ENCODE measurements at regions not wholly inside any gene's neighbourhood (a gene's known extent, or its start where the extent isn't known, plus 50 kb on each side); places are given as distances from the start of the nearest gene placed in this dataset.

GRCh38 chr4:59086410-59086809, 1976.2 kb upstream of the IGFBP7 start:
- ChIA-PET CTCF (ENCODE audit: partially characterized antibody) (no interaction called here), POLR2A (ENCODE audit: partially characterized antibody) (no interaction called here)
- Histone ChIP-seq H3K4ac (replicated peaks; ENCODE audit: insufficient read length, low read depth, low read length) (no peak overlapping the region), H3K4me1 (replicated peaks in 1 of 4; ENCODE audit: control insufficient read depth in 3 of 4, insufficient read depth in 4 of 4, low read length in 3 of 4) (peaks cover 0 to 2% (median 0%) of the 10 kb centered on the region in 4 experiments; a peak in 1 of 7 replicates), H2BK15ac (ENCODE audit: low read length) (no peak overlapping the region), H3K14ac (ENCODE audit: insufficient read length) (no peak overlapping the region), H4K91ac (replicated peaks; ENCODE audit: insufficient read length, low read length) (no peak overlapping the region), H2AK5ac (ENCODE audit: low read depth, low read length) (no peak overlapping the region), H4K8ac (ENCODE audit: extremely low read depth, insufficient read depth, low read length) (no peak overlapping the region), H3K79me2 (ENCODE audit: control insufficient read depth in 1 of 2, insufficient read depth in 2 of 2, low read length in 2 of 2) (no peaks in the 10 kb centered on the region), H2BK5ac (ENCODE audit: low read depth, low read length) (no peak overlapping the region), H2BK20ac (ENCODE audit: low read length) (no peak overlapping the region), H3K23ac (ENCODE audit: insufficient read length) (no peak overlapping the region), H4K5ac (ENCODE audit: insufficient read length, low read depth, low read length) (no peak overlapping the region), H3K4me3 (ENCODE audit: extremely low read depth in 1 of 4, insufficient read depth in 2 of 4, low read depth in 3 of 4, low read length in 4 of 4) (no peak overlapping the region), H2BK12ac (ENCODE audit: low read depth, low read length) (no peak overlapping the region), H2AFZ (ENCODE audit: low read length) (no peak overlapping the region), H3K27ac (ENCODE audit: low read depth, low read length) (no peak overlapping the region), H4K20me1 (replicated peaks in 1 of 2; ENCODE audit: control insufficient read depth in 1 of 2, insufficient read depth in 2 of 2, low read length in 2 of 2) (no peaks in the 10 kb centered on the region), H3K9ac (replicated peaks in 1 of 4; ENCODE audit: extremely low read depth in 1 of 4, low read depth in 3 of 4, low read length in 3 of 4) (no peak overlapping the region), H3K79me1 (ENCODE audit: low read depth, low read length) (no peaks in the 10 kb centered on the region), H3K23me2 (ENCODE audit: low read depth, low read length) (no peaks in the 10 kb centered on the region), H3K18ac (ENCODE audit: extremely low read depth, low read length) (no peak overlapping the region), H3K9me3 (ENCODE audit: insufficient read depth in 2 of 2, low read depth in 1 of 2, low read length in 1 of 2) (no peaks in the 10 kb centered on the region), H3K4me2 (ENCODE audit: insufficient read depth in 1 of 2, low read depth in 2 of 2, low read length in 2 of 2) (no peak overlapping the region), H2BK120ac (replicated peaks; ENCODE audit: low read depth, low read length) (no peak overlapping the region), H3K27me3 (replicated peaks in 1 of 4; ENCODE audit: control insufficient read depth in 3 of 4, extremely low read depth in 1 of 4, insufficient read depth in 3 of 4, low read length in 3 of 4) (no peaks in the 10 kb centered on the region), H3K56ac (replicated peaks; ENCODE audit: insufficient read length, low read depth, low read length) (no peak overlapping the region), H3K36me3 (ENCODE audit: control insufficient read depth in 2 of 4, insufficient read depth in 4 of 4, low read length in 3 of 4) (no peaks in the 10 kb centered on the region)
- WGBS, 2 experiments (ENCODE audit: extremely low coverage in 1 of 2, insufficient coverage in 1 of 2, insufficient read length in 1 of 2, insufficient replicate concordance in 2 of 2, low coverage in 1 of 2, low lambda C conversion rate in 2 of 2, missing lambda C conversion rate in 1 of 2) = 86% methylated on average over 3 of the region's 3 CpGs; no CpG with 5 or more reads in 1 of the 2 experiments
- DNase-seq (ENCODE audit: low read depth in 1 of 2, low spot score in 2 of 2) (no peak), FAIRE-seq (no peak)
- no peak for TF ChIP-seq BACH1 (IDR thresholded peaks at IDR 0.05; ENCODE audit: low read length)
- TF ChIP-seq CEBPB (IDR thresholded peaks at IDR 0.05; ENCODE audit: low read depth, low read length) = no peak
- no peak for TF ChIP-seq CBX5 (IDR thresholded peaks at IDR 0.05; ENCODE audit: low read depth, low read length)
- TF ChIP-seq, protein P1, sequence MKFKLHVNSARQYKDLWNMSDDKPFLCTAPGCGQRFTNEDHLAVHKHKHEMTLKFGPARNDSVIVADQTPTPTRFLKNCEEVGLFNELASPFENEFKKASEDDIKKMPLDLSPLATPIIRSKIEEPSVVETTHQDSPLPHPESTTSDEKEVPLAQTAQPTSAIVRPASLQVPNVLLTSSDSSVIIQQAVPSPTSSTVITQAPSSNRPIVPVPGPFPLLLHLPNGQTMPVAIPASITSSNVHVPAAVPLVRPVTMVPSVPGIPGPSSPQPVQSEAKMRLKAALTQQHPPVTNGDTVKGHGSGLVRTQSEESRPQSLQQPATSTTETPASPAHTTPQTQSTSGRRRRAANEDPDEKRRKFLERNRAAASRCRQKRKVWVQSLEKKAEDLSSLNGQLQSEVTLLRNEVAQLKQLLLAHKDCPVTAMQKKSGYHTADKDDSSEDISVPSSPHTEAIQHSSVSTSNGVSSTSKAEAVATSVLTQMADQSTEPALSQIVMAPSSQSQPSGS (IDR thresholded peaks at IDR 0.05; ENCODE audit: low read length) = no peak
